ENCODE measurements at regions not wholly inside any gene's neighbourhood (a gene's known extent, or its start where the extent isn't known, plus 50 kb on each side); places are given as distances from the start of the nearest gene placed in this dataset.

DNA sequence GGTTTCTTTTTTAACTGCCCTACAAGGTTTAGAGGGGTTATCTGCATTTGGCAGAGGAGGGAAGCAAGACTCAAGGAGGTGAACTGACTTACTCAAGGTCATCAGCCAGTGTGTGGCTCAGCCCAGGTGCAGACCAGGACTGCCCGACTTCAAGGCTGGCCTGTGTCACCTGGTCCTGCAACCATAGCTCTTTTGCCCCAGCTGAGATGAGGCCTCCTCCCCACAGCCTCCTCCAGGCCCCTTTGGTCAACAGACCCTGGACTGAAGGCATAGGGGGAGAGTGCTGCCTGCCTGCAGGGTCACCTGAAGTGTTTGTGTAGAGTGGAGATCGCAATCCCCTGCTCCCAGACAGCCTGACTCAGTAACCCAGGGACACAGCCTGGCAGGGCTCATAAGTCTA lies 168.5 kb upstream of the GLI2 start:
- no peak for DNase-seq (ENCODE audit: low spot score)

DNA sequence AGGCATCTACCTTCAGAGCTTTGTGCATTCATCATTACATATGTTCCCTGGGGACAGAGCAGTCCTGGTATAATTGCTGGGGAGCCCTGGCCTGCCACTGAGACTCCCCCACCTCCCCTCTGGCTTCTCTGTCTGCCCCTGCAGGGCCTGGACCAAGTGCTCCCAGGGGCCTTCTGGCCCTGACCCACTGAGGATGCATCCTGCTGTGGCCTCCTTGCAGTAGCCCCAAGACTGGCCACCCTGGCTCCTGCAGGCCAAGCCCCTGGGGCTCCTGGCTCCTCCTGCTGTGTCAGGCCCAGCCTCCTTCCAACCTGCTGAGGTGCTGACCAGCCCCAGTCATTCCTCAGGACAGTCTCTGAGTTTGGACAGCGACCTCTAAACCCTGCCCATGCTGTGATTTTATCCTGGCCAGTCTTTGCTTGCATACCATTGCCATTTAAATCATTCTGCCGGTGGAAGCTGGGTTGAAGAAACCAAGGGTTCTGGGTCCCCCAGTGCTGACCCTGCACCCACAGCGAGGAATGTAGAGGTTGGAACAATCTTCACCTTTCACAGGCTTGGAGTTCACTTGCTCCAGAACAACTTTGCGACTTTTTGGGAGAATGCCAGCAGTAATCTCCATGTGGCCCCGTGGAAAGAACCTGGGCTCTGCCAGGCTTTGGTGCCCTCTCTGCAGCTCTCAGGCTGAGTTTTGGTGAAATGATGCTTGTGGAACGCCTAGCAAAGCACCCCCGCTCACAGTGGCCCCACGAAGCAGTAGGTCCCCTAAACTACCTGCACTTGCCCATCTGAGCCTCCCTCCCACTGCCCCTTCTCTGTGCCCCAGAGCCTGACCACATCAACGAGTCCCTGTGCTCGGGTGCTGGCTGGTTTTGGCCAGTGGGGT lies 167.3 kb upstream of the GLI2 start:
- DNase-seq (ENCODE audit: low spot score): no peak

DNA sequence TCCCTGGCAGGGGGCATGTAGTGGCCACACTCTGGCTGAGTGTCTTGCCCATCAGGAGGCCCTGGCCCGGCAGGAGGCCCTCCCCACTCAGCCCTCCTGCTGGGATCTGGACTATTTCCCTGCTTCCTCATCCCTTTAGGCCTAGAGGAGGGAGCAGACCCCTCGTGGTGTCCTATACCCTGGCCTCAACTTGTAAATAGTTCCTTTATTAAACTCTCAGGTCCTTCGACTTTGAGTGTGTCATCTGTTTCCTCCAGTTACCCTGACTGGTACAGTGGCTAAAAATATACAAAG lies 166.7 kb upstream of the GLI2 start:
- DNase-seq (ENCODE audit: low spot score): no peak

DNA sequence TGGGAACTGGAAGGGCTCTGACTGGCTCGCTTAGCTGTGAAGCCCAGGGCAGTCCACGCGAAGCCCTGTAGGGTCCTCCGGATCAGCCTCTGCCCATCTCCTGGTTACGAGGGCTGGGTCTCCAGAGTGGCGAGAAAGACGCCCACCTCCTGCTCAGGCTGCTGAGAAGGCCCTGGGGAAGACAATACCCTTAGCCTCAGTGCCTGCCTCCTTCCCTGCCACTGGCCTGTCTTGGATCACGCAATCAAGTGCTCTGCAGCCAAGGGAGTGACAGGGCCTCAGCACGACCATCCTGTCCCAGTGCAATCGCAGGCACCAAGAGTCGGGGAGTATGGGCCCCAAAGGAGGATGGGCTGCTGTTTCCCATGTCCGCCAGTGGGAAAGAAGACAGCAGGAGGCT lies 165.7 kb upstream of the GLI2 start:
- no peak for DNase-seq (ENCODE audit: low spot score)

DNA sequence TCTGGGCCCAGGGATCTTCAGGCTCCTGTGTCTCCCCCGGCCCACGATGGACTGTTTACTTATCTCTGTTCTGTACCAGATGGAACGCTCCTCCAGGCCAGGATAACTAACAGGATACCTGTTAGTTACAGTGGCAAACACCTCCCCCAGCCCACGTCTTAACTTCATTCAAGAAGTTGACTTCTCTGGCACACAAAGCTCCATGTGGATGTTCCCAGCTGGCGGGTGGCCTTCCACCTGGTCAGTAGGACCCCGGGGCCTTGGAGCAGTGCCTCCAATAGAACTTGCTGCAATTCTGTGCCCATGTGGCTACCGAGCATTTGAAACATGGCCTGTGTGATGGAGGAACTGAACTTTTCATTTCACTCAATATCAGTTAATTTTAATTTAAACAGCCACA lies 165.1 kb upstream of the GLI2 start:
- DNase-seq (ENCODE audit: low spot score): no peak

DNA sequence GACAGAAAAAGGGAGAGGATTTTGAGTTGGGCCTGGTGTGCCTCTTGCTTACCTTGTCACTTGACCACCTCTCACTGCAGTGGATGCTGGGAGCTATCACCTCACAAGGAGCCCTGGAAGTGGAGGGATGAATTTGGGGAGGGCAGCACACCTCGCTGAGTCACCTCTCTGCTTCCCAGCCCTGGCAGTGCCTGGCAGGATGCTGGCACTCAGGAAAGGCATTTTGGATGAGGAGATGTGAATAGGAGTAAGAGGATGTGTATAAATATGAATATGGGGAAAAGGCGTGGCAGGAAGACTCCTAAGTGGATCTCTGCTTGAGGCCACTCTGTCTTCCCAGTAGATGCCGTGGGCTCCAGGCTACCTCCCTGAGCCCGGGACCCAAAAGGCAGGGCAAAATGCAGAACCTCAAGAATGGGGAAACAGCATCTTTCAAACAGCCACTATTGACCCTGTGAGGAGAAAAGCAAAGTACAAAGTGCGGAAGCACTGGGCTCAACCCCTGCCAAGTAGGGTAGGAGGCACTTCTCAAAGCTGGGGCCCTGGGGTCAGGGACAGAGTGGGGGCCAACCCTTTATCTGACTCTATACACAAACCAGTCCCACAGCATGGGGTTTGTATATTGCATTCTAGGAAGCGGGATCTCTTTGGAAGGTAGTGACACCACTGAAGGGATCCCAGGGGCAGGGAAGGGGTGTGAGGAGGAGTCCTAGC lies 164.5 kb upstream of the GLI2 start:
- DNase-seq (ENCODE audit: low spot score): no peak

DNA sequence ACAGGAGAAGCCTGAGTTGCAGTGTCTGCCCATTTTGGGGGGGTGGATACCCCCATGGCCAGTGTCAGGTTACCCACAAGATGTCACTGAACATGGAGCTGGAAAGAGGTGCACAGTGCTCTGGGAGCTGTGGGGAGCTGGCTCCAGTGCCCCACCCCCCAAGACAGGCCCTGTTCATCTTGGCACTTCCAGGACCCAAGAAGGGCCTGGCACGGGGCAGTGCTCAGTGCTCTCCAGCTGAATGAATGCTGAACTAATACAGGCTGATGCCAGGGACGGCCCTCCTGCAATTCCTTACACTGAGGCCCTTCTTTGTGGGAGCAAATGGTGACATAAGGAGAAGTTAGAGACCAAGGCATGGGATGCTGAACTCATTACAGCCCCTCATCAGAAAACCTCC lies 163.4 kb upstream of the GLI2 start:
- DNase-seq (ENCODE audit: low spot score): no peak

DNA sequence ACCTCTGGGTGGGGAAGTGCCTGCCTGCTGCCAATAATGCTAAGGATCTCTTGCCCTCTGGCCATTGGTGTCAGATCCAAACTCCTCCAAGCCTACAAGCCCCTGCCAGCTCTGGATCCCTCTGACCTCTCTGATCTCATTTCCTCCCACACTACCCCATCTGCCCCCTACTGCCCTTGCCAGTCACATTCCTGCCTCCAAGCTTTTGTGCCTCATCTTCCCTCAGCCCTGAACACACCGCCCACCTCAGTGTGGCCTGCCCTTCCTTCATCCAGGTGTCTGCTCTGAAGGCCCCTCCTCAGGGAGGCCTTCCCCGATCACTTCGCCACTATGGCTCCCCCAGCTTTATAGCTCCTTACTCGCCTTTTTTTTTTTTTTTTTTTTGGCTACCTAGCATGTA lies 161.0 kb upstream of the GLI2 start:
- DNase-seq (ENCODE audit: low spot score): no peak

DNA sequence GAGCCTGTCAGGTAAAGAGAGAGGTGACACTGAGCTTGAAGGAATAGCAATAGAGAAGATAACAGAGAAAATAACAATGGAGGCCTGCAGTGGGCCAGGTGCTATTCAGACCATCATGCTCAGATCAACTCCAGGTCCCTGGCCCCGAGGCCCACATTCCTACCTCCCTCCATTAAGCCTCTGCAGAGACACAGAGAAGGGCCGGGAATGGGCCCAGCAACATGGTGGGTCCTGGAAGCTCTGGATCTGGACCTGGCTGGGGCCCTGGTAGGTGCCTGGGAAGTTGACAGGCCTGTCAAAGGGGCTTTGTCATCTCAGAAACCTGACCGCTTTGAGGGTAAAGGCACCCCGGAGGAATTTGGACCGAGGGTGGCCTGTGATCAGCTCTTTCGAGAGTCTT lies 159.7 kb upstream of the GLI2 start:
- DNase-seq (ENCODE audit: low spot score): no peak

DNA sequence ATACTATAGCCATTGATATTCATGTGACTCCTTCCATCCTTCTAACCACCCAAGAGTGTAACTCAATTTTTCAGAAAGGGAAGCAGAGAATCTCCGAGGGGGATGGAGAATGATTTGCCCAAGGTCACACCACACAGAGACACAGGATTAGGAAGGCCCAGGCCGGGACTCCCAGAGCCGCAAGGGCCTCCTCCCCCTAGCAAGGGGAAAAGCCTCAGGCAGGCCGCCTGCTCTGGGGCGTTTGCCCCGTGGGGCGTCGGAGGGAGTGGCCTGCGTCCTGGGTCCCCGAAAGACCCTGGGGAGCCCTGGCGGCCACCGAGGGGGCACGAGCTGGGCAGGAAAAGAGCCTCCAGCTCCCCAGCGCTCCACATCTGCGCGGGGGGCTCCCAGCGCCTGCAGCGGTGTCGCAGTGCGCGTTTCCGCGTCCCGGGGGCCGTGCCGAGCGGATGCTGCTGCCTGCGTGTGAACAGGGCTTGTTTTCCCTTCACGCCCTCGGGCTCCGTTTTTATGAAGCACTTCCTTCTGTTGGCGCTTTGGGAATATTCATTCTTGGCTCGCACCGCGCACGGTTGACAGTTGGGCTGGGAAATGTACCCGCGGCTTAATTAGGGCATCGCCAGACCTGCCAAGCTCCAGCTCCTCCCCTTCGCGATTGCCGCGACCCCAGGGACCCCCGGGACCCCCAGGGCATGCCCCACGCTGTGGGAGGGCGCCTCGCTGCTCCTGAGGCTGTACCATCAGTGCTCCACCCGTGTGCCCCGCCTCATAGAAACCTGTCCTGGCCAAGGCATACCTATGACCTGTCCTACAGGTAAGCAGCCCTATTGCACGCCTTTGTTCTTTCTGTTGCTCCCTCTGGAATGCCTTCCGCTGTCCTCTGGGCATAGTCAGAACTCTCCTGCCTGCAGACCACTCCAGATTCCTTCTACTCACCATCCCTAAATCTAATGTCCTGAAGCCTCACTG lies 158.9 kb upstream of the GLI2 start:
- DNase-seq (ENCODE audit: low spot score): no peak

DNA sequence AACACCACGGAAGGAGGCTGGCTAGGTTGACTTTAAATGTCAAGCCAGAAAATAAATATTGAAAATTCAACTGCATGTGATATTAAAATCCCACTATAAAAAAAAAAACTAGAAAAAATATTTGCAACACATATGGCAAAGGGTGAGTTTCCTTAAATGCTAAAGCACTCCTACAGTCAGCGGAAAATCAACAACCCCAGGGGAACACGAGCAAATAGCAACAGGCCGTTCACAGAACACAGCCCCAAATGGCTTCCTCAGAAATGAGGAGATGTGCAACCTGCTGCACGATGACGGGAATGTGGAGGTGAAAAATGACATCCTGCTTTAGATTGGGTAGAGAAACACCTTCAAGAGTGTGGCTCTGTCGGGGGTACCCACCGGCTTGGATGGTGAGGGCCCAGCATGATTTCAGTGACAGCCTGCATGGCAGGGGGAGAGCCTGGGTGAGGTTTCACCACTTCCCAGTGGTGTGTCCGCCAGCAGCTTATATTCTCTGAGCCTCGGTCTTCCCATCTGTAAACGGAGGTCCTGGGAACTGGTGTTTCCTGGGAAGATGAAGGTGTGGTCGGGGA lies 157.9 kb upstream of the GLI2 start:
- no peak for DNase-seq (ENCODE audit: low spot score)

DNA sequence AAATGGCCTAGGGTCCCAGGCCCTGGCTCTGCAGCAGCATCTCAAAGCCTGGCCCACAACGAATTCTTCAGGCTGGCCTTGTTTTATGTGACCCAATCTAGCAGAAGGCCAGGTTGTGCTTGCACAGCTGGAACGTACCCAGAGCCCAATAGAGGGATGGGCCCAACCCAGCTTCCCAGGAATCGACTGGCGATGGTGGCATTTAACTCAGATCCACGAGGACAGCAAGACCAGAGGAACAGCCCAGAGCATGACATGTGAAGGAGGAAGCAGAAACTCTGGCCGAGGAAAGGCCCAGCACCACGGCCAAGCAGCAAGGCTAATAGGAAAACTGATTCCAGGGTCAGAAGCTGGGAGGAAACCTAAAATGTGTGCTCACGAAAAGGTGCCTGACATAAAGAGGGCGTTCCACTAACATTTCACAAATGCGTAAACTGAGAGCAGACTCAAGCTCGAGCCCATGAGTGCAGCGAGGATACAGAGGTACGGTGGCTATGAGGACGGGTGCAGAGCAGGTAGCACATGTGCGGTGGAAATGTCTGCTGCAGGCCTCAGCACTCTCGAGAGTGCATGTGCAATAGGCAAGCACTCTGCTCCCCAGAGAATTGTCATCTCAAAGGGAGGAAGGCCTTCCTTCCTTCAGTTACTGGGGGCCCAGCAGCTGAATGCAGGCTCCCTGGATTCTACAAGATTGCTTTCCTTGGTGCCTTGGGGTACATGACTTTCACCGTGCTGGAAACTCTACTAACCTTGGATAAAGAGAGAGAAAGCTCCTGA lies 156.9 kb upstream of the GLI2 start:
- no peak for DNase-seq (ENCODE audit: low spot score)

DNA sequence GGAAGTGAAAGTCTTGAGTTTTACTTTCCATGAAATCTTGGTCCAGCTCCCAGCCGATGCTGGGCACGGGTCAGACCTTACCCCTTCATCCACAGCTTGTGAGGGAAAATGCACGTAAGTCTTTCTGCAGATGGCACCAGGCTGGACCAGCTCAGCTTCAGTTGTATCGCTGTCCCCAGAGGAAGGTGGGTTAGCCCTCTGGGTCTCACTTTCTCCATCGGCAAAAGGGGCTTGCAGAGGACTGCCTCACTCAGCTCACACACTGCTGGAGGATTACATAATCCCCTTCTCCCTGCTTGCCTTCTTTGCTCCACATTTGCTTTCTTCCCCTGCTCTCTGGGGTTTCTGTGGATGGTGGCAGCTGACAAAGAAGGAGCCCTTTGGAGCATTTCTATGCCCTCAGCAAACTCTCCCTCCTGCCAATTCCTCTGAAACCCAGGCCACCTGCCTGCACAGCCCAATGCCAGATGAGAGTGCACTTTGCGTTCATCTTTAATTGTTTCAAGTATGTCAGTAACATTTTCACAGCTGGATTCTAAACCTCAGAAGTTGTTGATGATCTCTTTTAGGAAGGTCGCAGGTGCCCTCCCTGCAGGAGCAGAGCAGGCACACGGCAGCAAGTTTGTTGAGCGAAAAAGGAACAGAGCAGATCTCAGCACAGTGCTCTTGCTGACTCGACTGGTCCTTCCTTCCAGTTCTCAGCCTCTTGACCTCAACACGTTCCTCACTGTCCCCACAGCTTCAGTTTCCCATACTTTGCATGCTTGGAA lies 155.6 kb upstream of the GLI2 start:
- DNase-seq (ENCODE audit: low spot score): no peak

DNA sequence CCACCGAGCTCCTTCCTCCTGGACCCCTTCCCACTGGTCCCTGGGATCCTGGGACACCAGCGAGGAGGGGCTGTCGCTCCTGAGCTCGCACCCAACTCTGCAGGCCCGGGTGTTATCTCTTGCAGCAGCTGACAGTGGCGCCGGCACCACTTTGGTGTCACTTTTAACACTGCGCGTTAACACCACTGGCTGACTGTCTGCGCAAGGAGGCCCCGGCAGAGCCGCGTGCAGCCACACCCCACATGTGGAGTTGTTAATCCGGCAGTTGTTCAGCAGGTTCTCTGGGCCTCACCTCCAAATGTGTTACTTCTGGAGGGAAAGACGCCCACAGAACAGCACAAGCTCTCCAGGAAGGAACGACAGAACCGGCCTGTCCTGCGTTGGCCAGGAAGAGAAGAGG lies 155.0 kb upstream of the GLI2 start:
- no peak for DNase-seq (ENCODE audit: low spot score)

DNA sequence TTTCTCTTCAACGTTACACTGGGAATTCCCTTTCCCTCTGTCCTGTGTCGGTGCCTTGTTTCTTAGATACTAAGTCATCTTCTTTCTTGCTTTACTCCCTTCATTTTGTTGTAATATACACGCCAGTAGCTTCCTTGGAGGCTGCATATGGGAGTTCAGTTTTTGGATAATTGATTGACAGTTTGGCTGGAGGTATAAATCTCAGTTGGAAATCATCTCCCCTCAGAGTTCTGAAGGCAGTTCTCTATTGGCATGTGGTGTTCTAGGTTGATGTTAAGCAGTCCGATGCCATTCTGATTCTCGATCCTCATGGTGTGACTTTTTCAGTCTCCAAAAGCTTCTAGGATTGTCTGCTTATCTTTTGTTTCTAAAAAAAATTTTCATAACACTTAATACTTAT lies 152.5 kb upstream of the GLI2 start:
- no peak for DNase-seq (ENCODE audit: low spot score)

DNA sequence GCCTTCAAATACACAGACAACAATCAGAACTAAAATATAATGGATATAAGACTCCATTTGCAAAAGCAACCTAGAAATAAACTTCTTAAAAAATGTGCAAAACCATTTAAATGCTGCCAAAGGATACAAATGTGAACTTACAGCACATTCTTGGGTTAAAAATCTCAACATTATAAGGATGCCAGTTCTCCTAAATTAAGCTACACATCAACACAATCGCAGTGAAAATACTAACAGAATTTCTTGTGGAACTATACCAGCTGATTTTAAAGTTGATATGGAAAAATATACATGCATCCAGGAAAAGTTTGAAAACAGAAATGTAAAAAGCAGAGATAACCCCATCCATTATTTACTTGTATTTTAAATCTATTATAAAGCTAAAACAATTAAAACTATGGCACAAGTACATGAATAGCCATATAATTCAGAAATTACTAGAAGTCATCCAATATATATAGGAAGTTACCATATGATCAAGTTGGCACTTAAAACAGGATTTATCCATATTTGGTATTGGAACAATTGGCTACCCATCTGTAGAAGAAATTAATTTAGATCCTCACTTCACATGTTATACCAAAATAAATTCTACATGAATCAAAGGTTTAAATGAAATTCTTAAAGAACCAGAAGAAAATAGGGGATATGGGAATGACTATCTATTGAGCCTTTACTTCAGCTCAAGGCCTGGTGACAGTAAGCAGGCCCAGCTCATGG lies 151.7 kb upstream of the GLI2 start:
- DNase-seq (ENCODE audit: low spot score): no peak

DNA sequence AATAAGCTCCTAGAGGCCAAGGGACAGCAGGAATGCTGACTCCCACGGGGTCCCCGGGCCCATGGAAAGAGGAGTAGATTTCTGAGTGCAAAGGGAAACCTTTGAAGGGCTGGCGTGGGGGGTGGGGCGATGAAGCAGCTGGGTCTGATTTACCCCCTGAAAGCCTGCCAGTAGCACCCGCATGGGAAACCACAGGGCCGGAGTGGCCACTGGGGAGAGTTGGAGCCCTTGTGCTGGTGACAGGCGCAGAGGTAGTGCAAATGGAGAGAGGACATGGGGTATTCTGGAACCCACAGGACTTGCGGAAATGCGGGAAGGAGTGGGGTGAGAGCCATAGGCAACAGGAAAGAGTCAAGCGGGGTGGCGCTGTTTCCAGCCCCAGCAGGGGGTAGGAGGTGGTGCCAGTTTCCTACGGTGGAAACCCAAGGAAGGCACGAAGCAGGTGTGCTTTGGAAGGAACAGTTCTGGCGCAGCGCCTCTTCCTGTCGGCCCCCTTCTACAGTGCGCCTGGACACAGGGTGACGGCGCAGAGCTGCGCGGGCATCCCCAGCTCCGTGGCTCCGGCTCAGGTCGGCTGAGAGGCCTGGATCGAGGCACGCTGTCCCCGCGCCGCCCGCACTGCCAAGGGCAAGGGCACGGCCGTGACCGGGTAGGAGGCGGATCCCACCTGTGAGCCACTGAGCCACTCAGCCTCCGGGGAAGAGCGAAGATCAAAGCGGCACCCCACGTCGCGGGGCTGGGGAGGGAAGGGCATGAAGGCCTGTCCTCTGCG lies 149.0 kb upstream of the GLI2 start:
- no peak for DNase-seq (ENCODE audit: low spot score)

DNA sequence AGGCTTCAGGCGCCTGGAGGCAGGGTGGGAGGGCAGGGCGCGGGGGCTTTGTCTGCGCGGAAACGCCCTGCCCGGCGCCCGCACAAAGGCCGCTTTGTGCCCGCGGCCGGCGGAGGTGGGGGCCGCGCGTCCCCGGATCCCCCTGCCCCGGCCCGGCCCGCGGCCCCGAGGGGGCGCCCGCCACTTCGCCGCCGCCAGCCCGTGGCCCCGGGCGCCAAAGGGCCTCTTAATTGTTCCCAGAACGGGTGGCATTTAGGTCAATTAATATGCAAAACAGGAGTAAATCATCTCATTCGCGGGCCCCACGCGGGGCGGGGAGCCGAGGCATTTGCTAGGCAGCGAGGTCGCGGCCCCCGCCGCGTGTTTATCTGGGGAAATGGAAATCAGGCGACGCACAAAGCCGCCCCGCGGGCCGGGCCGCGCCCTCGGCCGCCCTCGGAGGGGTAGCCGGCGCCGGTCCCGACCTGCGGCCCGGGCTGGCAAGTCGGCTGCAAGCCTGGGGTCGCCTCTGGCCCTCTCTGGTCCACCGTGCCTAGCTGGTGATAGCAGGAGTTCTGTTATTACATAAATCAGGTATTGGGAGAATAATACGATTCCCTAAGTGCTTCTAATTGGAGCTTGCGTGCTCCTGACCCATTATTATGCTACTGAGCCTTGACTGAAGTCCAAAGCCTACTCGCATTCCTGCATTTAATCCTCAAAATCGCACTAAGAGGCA lies 148.2 kb upstream of the GLI2 start:
- DNase-seq (ENCODE audit: low spot score): no peak

DNA sequence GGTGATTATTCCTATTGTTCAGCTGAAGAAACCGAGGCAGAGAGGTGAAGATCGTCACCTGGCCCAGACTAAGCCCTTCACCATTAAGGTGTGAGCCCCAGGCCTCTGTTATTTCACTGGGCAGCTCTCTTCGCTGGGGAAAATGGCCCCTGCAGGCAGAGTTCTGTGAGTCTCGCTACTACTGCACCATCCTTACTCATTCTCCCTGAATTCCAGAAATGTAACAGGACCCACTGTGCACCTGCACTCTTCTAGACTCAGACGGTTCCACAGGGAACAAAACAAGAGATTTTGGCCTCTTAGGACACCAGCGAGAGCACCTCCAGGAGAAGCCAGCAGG lies 147.7 kb upstream of the GLI2 start:
- DNase-seq (ENCODE audit: low spot score): no peak

All from D341Med (cell line).